ENCODE measurements at regions not wholly inside any gene's neighbourhood (a gene's known extent, or its start where the extent isn't known, plus 50 kb on each side); places are given as distances from the start of the nearest gene placed in this dataset.

DNA sequence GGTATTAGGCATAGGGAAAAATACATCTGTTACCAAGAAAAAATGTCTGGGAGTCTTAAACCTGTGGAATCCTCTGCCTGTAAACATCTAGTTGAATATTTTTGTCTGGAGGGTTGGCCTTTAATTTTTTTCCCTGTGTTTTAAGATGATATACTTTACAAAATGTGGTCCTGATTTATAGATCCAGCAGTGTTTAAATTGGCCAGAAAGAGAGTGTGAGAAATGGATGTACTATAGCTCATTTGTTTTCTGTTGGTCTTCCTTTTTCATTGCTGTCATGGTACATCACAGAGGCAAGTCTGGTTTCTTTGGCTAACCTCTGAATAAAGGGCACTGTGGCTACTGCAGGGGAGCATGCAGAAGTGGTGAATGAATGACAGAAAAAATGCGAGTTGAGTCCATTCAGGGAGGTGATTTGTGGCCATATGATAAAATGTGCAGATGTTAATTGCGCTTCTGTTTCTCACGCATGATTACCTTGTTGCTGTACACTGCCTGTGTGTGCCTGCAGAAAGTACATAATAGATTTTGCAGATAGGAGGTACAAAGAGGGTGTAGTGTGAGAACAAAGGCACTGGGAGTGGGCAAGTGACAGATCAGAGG lies 150.0 kb downstream of the NFKBIZ start:
- TF ChIP-seq, protein P1, sequence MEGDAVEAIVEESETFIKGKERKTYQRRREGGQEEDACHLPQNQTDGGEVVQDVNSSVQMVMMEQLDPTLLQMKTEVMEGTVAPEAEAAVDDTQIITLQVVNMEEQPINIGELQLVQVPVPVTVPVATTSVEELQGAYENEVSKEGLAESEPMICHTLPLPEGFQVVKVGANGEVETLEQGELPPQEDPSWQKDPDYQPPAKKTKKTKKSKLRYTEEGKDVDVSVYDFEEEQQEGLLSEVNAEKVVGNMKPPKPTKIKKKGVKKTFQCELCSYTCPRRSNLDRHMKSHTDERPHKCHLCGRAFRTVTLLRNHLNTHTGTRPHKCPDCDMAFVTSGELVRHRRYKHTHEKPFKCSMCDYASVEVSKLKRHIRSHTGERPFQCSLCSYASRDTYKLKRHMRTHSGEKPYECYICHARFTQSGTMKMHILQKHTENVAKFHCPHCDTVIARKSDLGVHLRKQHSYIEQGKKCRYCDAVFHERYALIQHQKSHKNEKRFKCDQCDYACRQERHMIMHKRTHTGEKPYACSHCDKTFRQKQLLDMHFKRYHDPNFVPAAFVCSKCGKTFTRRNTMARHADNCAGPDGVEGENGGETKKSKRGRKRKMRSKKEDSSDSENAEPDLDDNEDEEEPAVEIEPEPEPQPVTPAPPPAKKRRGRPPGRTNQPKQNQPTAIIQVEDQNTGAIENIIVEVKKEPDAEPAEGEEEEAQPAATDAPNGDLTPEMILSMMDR (IDR thresholded peaks at IDR 0.05) = no peak
- no peak for TF ChIP-seq EZH2 (IDR thresholded peaks at IDR 0.05; ENCODE audit: borderline replicate concordance, insufficient read depth, low read depth, low read length, poor library complexity, severe bottlenecking)

Measured in B cell (primary cell).